MM.1S (cell line): ENCODE measurements at regions not wholly inside any gene's neighbourhood (a gene's known extent, or its start where the extent isn't known, plus 50 kb on each side); places are given as distances from the start of the nearest gene placed in this dataset.

ENCODE experiments used
- DNase-seq: peaks from one replicate; pipeline ENCODE4 v3.0.0-alpha.2; 2015
- H2AFZ ChIP-seq: fragments of 300-600 bp; sonication (generic); 2 replicates; pipeline ENCODE4 v1.6.0; 2016; ENCODE audit warnings: antibody characterized with exemption, low read length
- H3F3A ChIP-seq: fragments of 300-600 bp; sonication (generic); 2 replicates; pipeline ENCODE4 v1.6.1; 2016; ENCODE audit warnings: mild to moderate bottlenecking, antibody characterized with exemption, low read length, moderate library complexity, mixed read lengths; ENCODE audit not compliant: insufficient read depth
- H3K27ac ChIP-seq: fragments of 300-600 bp; sonication (generic); 2 replicates; pipeline ENCODE4 v1.5.1; 2016; ENCODE audit warnings: mild to moderate bottlenecking, low read length
- H3K27me3 ChIP-seq: fragments of 300-600 bp; sonication (generic); replicated peaks from 2 replicates; pipeline ENCODE4 v1.6.0; 2016; ENCODE audit warnings: low read length; ENCODE audit not compliant: insufficient read depth
- H3K36me3 ChIP-seq: fragments of 300-600 bp; sonication (generic); replicated peaks from 2 replicates; pipeline ENCODE4 v1.6.1; 2016; ENCODE audit warnings: mild to moderate bottlenecking, low read length, mixed read lengths; ENCODE audit not compliant: insufficient read depth
- H3K4me1 ChIP-seq: fragments of 300-600 bp; sonication (generic); 2 replicates; pipeline ENCODE4 v1.6.1; 2016; ENCODE audit warnings: low read length, mixed read lengths
- H3K4me2 ChIP-seq: fragments of 300-600 bp; sonication (generic); 2 replicates; pipeline ENCODE4 v1.6.0; 2016; ENCODE audit warnings: low read depth, low read length
- H3K4me3 ChIP-seq: fragments of 300-600 bp; sonication (generic); 2 replicates; pipeline ENCODE4 v1.5.1; 2016; ENCODE audit warnings: low read length, mixed read lengths
- H3K79me2 ChIP-seq: fragments of 300-600 bp; sonication (generic); 2 replicates; pipeline ENCODE4 v1.6.1; 2016; ENCODE audit warnings: mixed run types, low read length, mixed read lengths
- H3K9ac ChIP-seq: fragments of 300-600 bp; sonication (generic); 2 replicates; pipeline ENCODE4 v1.6.1; 2016; ENCODE audit warnings: low read length, mixed read lengths
- H3K9me2 ChIP-seq: fragments of 300-600 bp; sonication (generic); replicated peaks from 2 replicates; pipeline ENCODE4 v1.6.1; 2016; ENCODE audit warnings: mild to moderate bottlenecking, low read length, mixed read lengths; ENCODE audit not compliant: insufficient read depth
- H3K9me3 ChIP-seq: fragments of 300-600 bp; sonication (generic); replicated peaks from 2 replicates; pipeline ENCODE4 v1.6.1; 2016; ENCODE audit warnings: mild to moderate bottlenecking, low read length, mixed read lengths; ENCODE audit not compliant: insufficient read depth
- H4K20me1 ChIP-seq: fragments of 300-600 bp; sonication (generic); 2 replicates; pipeline ENCODE4 v1.6.1; 2016; ENCODE audit warnings: mild to moderate bottlenecking, low read length, moderate library complexity, mixed read lengths; ENCODE audit not compliant: insufficient read depth
- EZH2 ChIP-seq: fragments of 300-600 bp; sonication (generic); optimal IDR thresholded peaks from 2 replicates; pipeline ENCODE3; 2017; ENCODE audit warnings: low read depth, mild to moderate bottlenecking, antibody characterized with exemption, low read length, mixed read lengths
- EZH2phosphoT487 ChIP-seq: fragments of 300-600 bp; sonication (generic); IDR thresholded peaks from 2 replicates; pipeline ENCODE4 v1.6.1; 2018; ENCODE audit warnings: antibody characterized with exemption, low read length
- TF ChIP-seq, protein P1 (sequence below): fragments of 300-600 bp; sonication (generic); IDR thresholded peaks from 2 replicates; pipeline ENCODE4 v1.5.1; 2016; ENCODE audit warnings: antibody characterized with exemption, low read length, mixed read lengths

DNA sequence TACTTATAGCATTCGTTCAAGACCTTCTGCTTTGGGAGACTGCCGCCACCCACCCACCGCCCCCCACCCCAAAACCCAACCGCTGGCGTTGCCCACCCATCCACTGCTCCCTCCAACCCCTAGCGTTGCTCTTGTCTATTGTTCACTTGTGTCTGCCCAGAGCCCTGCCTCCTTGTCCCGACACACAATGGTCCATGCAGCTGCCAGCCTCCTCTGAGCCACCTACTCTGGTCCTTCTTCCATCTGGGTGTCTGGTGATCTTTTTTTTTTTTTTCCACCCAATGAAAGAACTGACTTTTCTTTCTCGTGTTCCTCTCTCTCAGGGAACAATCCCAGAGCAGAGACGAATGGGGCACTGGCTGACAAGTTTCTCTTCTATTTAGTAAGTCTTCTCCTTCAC is 256.0 kb upstream of the SESN3 start:
- H3K4me2 ChIP-seq, result no peak overlapping the region
- H3K4me1 ChIP-seq, result no peaks in the 10 kb centered on the region
- H3K27ac ChIP-seq, result no peak overlapping the region
- H3K9me3 ChIP-seq, result no peaks in the 10 kb centered on the region
- no peaks in the 10 kb centered on the region for H3K79me2 ChIP-seq
- no peak overlapping the region for H3K9ac ChIP-seq
- H3K9me2 ChIP-seq, result no peaks in the 10 kb centered on the region
- no peak overlapping the region for H3K4me3 ChIP-seq
- H3K27me3 ChIP-seq, result no peaks in the 10 kb centered on the region
- no peak for DNase-seq
- TF ChIP-seq, protein P1, sequence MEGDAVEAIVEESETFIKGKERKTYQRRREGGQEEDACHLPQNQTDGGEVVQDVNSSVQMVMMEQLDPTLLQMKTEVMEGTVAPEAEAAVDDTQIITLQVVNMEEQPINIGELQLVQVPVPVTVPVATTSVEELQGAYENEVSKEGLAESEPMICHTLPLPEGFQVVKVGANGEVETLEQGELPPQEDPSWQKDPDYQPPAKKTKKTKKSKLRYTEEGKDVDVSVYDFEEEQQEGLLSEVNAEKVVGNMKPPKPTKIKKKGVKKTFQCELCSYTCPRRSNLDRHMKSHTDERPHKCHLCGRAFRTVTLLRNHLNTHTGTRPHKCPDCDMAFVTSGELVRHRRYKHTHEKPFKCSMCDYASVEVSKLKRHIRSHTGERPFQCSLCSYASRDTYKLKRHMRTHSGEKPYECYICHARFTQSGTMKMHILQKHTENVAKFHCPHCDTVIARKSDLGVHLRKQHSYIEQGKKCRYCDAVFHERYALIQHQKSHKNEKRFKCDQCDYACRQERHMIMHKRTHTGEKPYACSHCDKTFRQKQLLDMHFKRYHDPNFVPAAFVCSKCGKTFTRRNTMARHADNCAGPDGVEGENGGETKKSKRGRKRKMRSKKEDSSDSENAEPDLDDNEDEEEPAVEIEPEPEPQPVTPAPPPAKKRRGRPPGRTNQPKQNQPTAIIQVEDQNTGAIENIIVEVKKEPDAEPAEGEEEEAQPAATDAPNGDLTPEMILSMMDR, result no peak
- TF ChIP-seq EZH2 (no peak), EZH2phosphoT487 (no peak)
- no peaks in the 10 kb centered on the region for H3K36me3 ChIP-seq
- no peaks in the 10 kb centered on the region for H4K20me1 ChIP-seq
- no peaks in the 10 kb centered on the region for H3F3A ChIP-seq
- H2AFZ ChIP-seq, result no peak overlapping the region

DNA sequence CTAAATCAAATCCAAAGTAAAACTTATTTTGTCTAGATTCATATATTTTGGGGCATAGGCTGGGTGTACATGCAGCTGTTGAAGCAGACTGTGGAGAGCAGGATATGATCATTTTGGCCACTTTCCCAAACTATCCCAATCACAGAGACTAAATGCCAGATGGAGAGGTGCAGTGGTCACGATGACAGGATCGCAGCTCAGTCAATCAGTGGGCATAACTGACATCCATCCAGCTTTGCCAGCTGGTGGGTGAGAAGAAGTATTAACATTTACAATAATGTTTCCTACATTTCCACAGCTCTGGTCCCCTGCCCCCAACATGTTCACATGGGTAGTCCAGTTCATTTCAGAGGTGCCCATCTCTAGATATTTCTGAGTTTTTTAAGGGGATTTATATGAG is 255.5 kb upstream of the SESN3 start:
- H3K79me2 ChIP-seq, result no peaks in the 10 kb centered on the region
- no peaks in the 10 kb centered on the region for H3K9me3 ChIP-seq
- H3K4me1 ChIP-seq, result no peaks in the 10 kb centered on the region
- H2AFZ ChIP-seq, result no peak overlapping the region
- no peak overlapping the region for H3K9ac ChIP-seq
- no peak for DNase-seq
- H3K4me2 ChIP-seq, result no peak overlapping the region
- no peaks in the 10 kb centered on the region for H3K36me3 ChIP-seq
- no peaks in the 10 kb centered on the region for H3K27me3 ChIP-seq
- TF ChIP-seq, protein P1, result no peak
- TF ChIP-seq EZH2 (no peak), EZH2phosphoT487 (no peak)
- no peak overlapping the region for H3K4me3 ChIP-seq
- H4K20me1 ChIP-seq, result no peaks in the 10 kb centered on the region
- H3F3A ChIP-seq, result no peaks in the 10 kb centered on the region
- H3K27ac ChIP-seq, result no peak overlapping the region
- H3K9me2 ChIP-seq, result no peaks in the 10 kb centered on the region

DNA sequence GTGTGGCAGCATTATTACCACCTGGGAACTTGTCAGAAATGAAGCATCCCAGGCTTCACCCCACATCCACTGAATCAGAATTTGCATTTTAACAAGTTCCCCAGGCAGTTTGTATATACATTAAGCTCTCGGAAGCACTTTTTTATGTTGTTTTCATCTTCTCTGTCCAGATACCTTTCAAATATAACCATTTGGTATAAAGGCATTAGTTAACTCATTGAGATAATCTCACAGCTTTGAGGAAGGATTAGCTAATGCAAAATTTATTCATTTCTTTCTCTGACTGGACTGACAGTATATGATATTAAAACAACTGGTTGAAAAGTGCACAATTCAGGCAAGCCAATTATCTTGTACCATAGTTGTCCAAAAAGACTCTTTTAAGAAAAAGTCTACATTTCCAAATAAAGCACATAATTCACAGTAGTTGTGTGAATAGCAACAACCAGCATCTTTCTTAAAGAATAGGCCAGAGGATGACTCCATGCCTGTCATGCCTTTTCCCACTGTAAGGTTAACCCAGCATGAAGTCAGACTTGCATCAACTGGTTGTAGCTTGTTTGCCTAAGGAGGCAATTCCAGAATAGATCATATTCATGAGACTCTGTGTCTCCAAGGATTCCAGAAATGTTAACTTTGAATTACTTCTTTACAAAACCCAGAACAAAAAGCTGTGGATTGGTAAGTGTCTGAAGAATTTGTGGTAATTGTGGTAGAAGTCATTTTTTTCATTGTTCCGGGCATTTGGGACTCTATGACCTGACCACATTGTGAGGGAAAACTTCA is 254.3 kb upstream of the SESN3 start:
- Histone ChIP-seq H2AFZ (no peak overlapping the region), H3K9me2 (no peaks in the 10 kb centered on the region), H3K36me3 (no peaks in the 10 kb centered on the region), H3K4me1 (no peaks in the 10 kb centered on the region), H3K4me3 (no peak overlapping the region), H3K27me3 (no peaks in the 10 kb centered on the region), H3K27ac (no peak overlapping the region), H3K79me2 (no peaks in the 10 kb centered on the region), H4K20me1 (no peaks in the 10 kb centered on the region), H3F3A (no peaks in the 10 kb centered on the region), H3K9ac (no peak overlapping the region), H3K4me2 (no peak overlapping the region), H3K9me3 (no peaks in the 10 kb centered on the region)
- DNase-seq, result no peak
- TF ChIP-seq EZH2phosphoT487 (no peak), EZH2 (no peak)
- TF ChIP-seq, protein P1, result no peak
